Panc1 (cell line): ENCODE measurements at regions not wholly inside any gene's neighbourhood (a gene's known extent, or its start where the extent isn't known, plus 50 kb on each side); places are given as distances from the start of the nearest gene placed in this dataset.

Source experiments
- ATAC-seq: fragments of 200-7000 bp; cut with Tn5 transposase; 2 replicates; pipeline ENCODE4 v1.9.1; 2020; ENCODE audit warnings: mild to moderate bottlenecking, moderate library complexity
- BruUV-seq: library from RNA; stranded (reverse); fragments of 400-500 nt; replicated peaks from 2 replicates; lab custom pipeline; 2021; lab: Mats Ljungman, UMichigan
- CTCF ChIA-PET: fragments of 300-600 bp; sonication (Branson Sonifier 250); formaldehyde crosslinking; loops from one replicate; lab custom pipeline; 2022; ENCODE audit warnings: antibody characterized with exemption; lab: Charles Lee
- POLR2A ChIA-PET: fragments of 300-600 bp; sonication (Branson Sonifier 250); formaldehyde crosslinking; loops from one replicate; lab custom pipeline; 2022; ENCODE audit warnings: antibody characterized with exemption; lab: Charles Lee
- DNase-seq: peaks from one replicate; pipeline ENCODE4 v3.0.0-alpha.2; 2010; ENCODE audit warnings: low read depth, low spot score
- H3K27ac ChIP-seq: 2 replicates; pipeline ENCODE4 v1.5.1; 2011; ENCODE audit warnings: mild to moderate bottlenecking, low read length, inconsistent platforms
- H3K27me3 ChIP-seq: fragments of 200-500 bp; sonication (Bioruptor generic); 2 replicates; pipeline ENCODE4 v1.6.0; 2014; ENCODE audit warnings: low read length, inconsistent platforms; ENCODE audit not compliant: control insufficient read depth, insufficient read depth
- H3K36me3 ChIP-seq: fragments of 200-500 bp; sonication (Bioruptor generic); 2 replicates; pipeline ENCODE4 v1.5.1; 2014; ENCODE audit warnings: inconsistent platforms, mild to moderate bottlenecking, low read length, moderate library complexity; ENCODE audit not compliant: control insufficient read depth, insufficient read depth
- H3K4me1 ChIP-seq: 2 replicates; pipeline ENCODE4 v1.5.1; 2011; ENCODE audit warnings: inconsistent platforms, mild to moderate bottlenecking, low read length, moderate library complexity; ENCODE audit not compliant: control insufficient read depth, insufficient read depth
- H3K4me3 ChIP-seq, 2 experiments: 2 replicates each; pipeline ENCODE4 v1.5.1; 2011 to 2012; ENCODE audit warnings: low read depth in 2 of 2, low read length in 2 of 2, mild to moderate bottlenecking in 2 of 2, inconsistent platforms in 1 of 2, moderate library complexity in 1 of 2
- H3K9me3 ChIP-seq: fragments of 200-500 bp; sonication (Bioruptor generic); 2 replicates; pipeline ENCODE4 v1.5.1; 2014; ENCODE audit warnings: low read depth, mild to moderate bottlenecking, inconsistent platforms, low read length, moderate library complexity; ENCODE audit not compliant: control insufficient read depth, insufficient read depth
- CTCF ChIP-seq: fragments of 450-650 bp; IDR thresholded peaks from 2 replicates; pipeline ENCODE4 v1.5.1; 2017; ENCODE audit warnings: mild to moderate bottlenecking
- POLR2AphosphoS5 ChIP-seq: IDR thresholded peaks from 2 replicates; pipeline ENCODE4 v1.6.1; 2012; ENCODE audit warnings: mild to moderate bottlenecking, low read depth, low read length, moderate library complexity
- REST ChIP-seq, 2 experiments: IDR thresholded peaks; 2 replicates each; pipeline ENCODE4 v1.6.1; 2011 to 2012; ENCODE audit warnings: low read depth in 2 of 2, control low read depth in 1 of 2, low read length in 1 of 2, mild to moderate bottlenecking in 1 of 2, moderate library complexity in 1 of 2; ENCODE audit not compliant: insufficient read depth in 1 of 2
- SIN3A ChIP-seq: IDR thresholded peaks from 2 replicates; pipeline ENCODE4 v1.6.1; 2012; ENCODE audit warnings: low read depth, mild to moderate bottlenecking, low read length, moderate library complexity, borderline replicate concordance; ENCODE audit not compliant: insufficient read depth
- TCF7L2 ChIP-seq: IDR thresholded peaks from 2 replicates; pipeline ENCODE4 v1.6.1; 2011; ENCODE audit warnings: mild to moderate bottlenecking, low read depth, low read length, inconsistent platforms
- in situ Hi-C: cut with HindIII; loops from 2 replicates; pipeline ENCODE4 v1.10.0; 2016; ENCODE audit warnings: low sequenced_read_pairs, low pct_unique_long_range_greater_than_20kb
- intact Hi-C: fragments of 100-400 bp; cut with micrococcal nuclease; formaldehyde crosslinking; loops from one replicate; pipeline ENCODE4 v1.10.0; 2022; ENCODE audit not compliant: unreplicated experiment

DNA sequence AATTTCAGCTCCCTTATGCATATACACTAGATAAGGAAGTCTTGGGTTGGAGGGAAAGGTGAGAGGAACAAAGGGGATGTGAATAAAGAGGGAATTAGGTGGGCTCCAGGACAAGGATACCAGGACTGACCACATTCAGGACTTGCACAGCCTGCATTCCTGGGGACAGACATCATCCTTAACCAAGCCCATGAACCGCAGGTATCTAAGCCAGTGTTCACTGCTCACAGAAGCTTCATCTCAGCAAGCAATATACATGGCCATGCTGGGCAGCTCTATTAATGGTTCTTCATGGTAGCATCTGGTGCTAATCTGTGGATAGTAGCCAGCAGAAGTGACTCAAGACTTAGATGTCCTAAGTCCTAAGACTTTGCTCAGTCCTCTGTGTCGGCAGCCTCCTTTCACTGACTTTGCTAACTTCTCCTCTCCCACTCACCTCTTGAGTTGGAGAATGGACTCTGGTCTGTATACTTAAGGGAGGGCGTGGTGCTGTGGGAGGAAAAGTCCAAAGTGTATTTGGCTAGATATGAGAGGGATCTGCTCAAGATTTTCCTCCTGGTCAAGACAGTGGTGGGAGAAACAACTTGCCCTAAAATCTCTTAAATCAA is 136.1 kb downstream of the ASCL1 start:
- no peak for DNase-seq
- no peaks in the 10 kb centered on the region for H3K27me3 ChIP-seq
- no peaks in the 10 kb centered on the region for H3K9me3 ChIP-seq
- no peak overlapping the region for H3K27ac ChIP-seq
- BruUV-seq: no TSS peak
- intact Hi-C loops (no loop called here), in situ Hi-C loops (no loop called here)
- H3K4me1 ChIP-seq: no peaks in the 10 kb centered on the region
- TF ChIP-seq SIN3A (no peak), REST (IDR thresholded peaks at IDR 0.05; ENCODE audit: insufficient read depth in 1 of 2, low read depth in 2 of 2, low read length in 1 of 2) (no peak), TCF7L2 (no peak), CTCF (no peak), POLR2AphosphoS5 (no peak)
- H3K36me3 ChIP-seq: no peaks in the 10 kb centered on the region
- ChIA-PET CTCF (no interaction called here), POLR2A (no interaction called here)
- no peak for ATAC-seq
- no peak overlapping the region for H3K4me3 ChIP-seq

DNA sequence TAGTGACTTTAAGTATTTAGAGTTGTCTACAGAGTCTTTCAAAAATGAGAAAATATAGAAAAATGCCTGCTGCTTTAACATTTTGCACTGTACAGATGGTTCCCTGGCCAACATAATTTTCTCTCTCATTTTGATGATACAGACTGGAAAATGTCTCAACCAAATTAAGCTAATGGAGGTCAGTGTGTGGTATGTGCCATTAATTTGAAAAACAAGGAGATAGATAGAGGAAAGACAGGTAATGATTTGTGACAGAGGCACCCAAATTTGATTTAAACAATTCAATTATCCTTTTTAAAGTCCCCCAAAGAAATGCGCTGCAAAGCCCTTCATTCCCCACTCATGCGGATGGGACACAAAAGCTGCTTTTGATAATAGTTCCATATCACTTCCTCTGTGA is 140.0 kb downstream of the ASCL1 start:
- no peaks in the 10 kb centered on the region for H3K4me1 ChIP-seq
- no peaks in the 10 kb centered on the region for H3K27me3 ChIP-seq
- no peak for TF ChIP-seq TCF7L2
- TF ChIP-seq REST (IDR thresholded peaks at IDR 0.05; ENCODE audit: insufficient read depth in 1 of 2, low read depth in 2 of 2, low read length in 1 of 2): no peak
- no peak for TF ChIP-seq POLR2AphosphoS5
- no peak for TF ChIP-seq SIN3A
- TF ChIP-seq CTCF: no peak
- no peak for DNase-seq
- intact Hi-C loops: no loop called here
- no peaks in the 10 kb centered on the region for H3K9me3 ChIP-seq
- H3K27ac ChIP-seq: no peak overlapping the region
- H3K36me3 ChIP-seq: no peaks in the 10 kb centered on the region
- in situ Hi-C loops: no loop called here
- BruUV-seq: no TSS peak
- H3K4me3 ChIP-seq: no peak overlapping the region
- CTCF ChIA-PET: no interaction called here
- no peak for ATAC-seq
- POLR2A ChIA-PET: no interaction called here
